GM23338 (cell line): ENCODE measurements at regions not wholly inside any gene's neighbourhood (a gene's known extent, or its start where the extent isn't known, plus 50 kb on each side); places are given as distances from the start of the nearest gene placed in this dataset.

Experiments used
- ATAC-seq: fragments of 200-7000 bp; cut with Tn5 transposase; 3 replicates; pipeline ENCODE4 v1.9.1; 2020
- DNase-seq: peaks from one replicate; pipeline ENCODE4 v3.0.0-alpha.2; 2015; ENCODE audit warnings: low spot score
- H2AFZ ChIP-seq: fragments of 200-600 bp; sonication (generic); 2 replicates; pipeline ENCODE4 v1.8.0; 2016; ENCODE audit warnings: antibody characterized with exemption, mild to moderate bottlenecking, moderate library complexity
- H3F3A ChIP-seq: fragments of 200-600 bp; sonication (generic); replicated peaks from 2 replicates; pipeline ENCODE4 v1.8.0; 2017; ENCODE audit warnings: antibody characterized with exemption, mixed run types, low read depth
- H3K27ac ChIP-seq: fragments of 200-600 bp; sonication (generic); 2 replicates; pipeline ENCODE4 v1.6.1; 2016; ENCODE audit warnings: low read depth
- H3K27me3 ChIP-seq: fragments of 200-600 bp; sonication (generic); 2 replicates; pipeline ENCODE4 v1.8.0; 2016; ENCODE audit warnings: mild to moderate bottlenecking, mixed run types, moderate library complexity; ENCODE audit not compliant: insufficient read depth
- H3K36me3 ChIP-seq: fragments of 200-600 bp; sonication (generic); 2 replicates; pipeline ENCODE4 v1.8.0; 2016; ENCODE audit warnings: mild to moderate bottlenecking; ENCODE audit not compliant: insufficient read depth
- H3K4me1 ChIP-seq: fragments of 200-600 bp; sonication (generic); 2 replicates; pipeline ENCODE4 v1.8.0; 2016; ENCODE audit warnings: mild to moderate bottlenecking, moderate library complexity; ENCODE audit not compliant: insufficient read depth
- H3K4me2 ChIP-seq: fragments of 200-600 bp; sonication (generic); 2 replicates; pipeline ENCODE4 v1.7.1; 2017; ENCODE audit warnings: mixed run types
- H3K4me3 ChIP-seq: fragments of 200-600 bp; sonication (generic); 2 replicates; pipeline ENCODE4 v1.6.1; 2016; ENCODE audit warnings: mixed run types
- H3K79me2 ChIP-seq: fragments of 200-600 bp; sonication (generic); replicated peaks from 2 replicates; pipeline ENCODE4 v1.8.0; 2017; ENCODE audit warnings: mild to moderate bottlenecking; ENCODE audit not compliant: insufficient read depth
- H3K9me2 ChIP-seq: fragments of 200-600 bp; sonication (generic); 2 replicates; pipeline ENCODE4 v1.8.0; 2017; ENCODE audit not compliant: insufficient read depth
- H4K20me1 ChIP-seq: fragments of 200-600 bp; sonication (generic); replicated peaks from 2 replicates; pipeline ENCODE4 v1.8.0; 2017; ENCODE audit warnings: mild to moderate bottlenecking; ENCODE audit not compliant: insufficient read depth
- H3K27ac Mint-ChIP-seq: 2 replicates; pipeline ENCODE4 v1.8.0; 2020; ENCODE audit warnings: inconsistent platforms, mild to moderate bottlenecking, moderate library complexity, mixed read lengths
- H3K27me3 Mint-ChIP-seq: 3 replicates; pipeline ENCODE4 v1.8.0; 2022; ENCODE audit warnings: low read depth, mild to moderate bottlenecking, moderate library complexity, mixed read lengths, inconsistent platforms; ENCODE audit not compliant: insufficient read depth, poor library complexity
- H3K36me3 Mint-ChIP-seq: 3 replicates; pipeline ENCODE4 v1.8.0; 2021; ENCODE audit warnings: low read depth, mild to moderate bottlenecking, inconsistent platforms, moderate library complexity, mixed read lengths
- H3K4me1 Mint-ChIP-seq: 3 replicates; pipeline ENCODE4 v1.8.0; 2020; ENCODE audit warnings: mild to moderate bottlenecking, inconsistent platforms, mixed read lengths
- H3K4me3 Mint-ChIP-seq: 3 replicates; pipeline ENCODE4 v1.8.0; 2021; ENCODE audit warnings: moderate library complexity, mild to moderate bottlenecking, inconsistent platforms, mixed read lengths
- H3K9me3 Mint-ChIP-seq: 3 replicates; pipeline ENCODE4 v1.8.0; 2020; ENCODE audit warnings: moderate library complexity, mild to moderate bottlenecking, inconsistent platforms, mixed read lengths
- CREB1 ChIP-seq: fragments of 250-450 bp; sonication (Bioruptor Pico); IDR thresholded peaks from 2 replicates; pipeline ENCODE4 v1.5.0; 2020; ENCODE audit warnings: low read depth, mild to moderate bottlenecking, moderate library complexity
- CTCF ChIP-seq, 2 experiments: fragments of 200-600 bp in 1 of 2; sonication (generic) in 1 of 2; conservative IDR thresholded peaks; 2 replicates each; pipeline versions ENCODE4 v1.5.1 to v1.6.1; 2016 to 2017; ENCODE audit warnings: antibody characterized with exemption in 2 of 2, low read depth in 2 of 2, mild to moderate bottlenecking in 2 of 2, moderate library complexity in 1 of 2
- ETS1 ChIP-seq: IDR thresholded peaks from 2 replicates; pipeline ENCODE4 v1.6.1; 2016; ENCODE audit warnings: antibody characterized with exemption
- EZH2 ChIP-seq: fragments of 200-600 bp; sonication (generic); IDR thresholded peaks from one replicate; pipeline ENCODE4 v1.8.0; 2017; ENCODE audit warnings: antibody characterized with exemption, mild to moderate bottlenecking, low read depth; ENCODE audit not compliant: unreplicated experiment
- EZH2phosphoT487 ChIP-seq: fragments of 200-600 bp; sonication (generic); IDR thresholded peaks from one replicate; pipeline ENCODE4 v1.8.1; 2018; ENCODE audit warnings: antibody characterized with exemption; ENCODE audit not compliant: unreplicated experiment
- JUNB ChIP-seq: IDR thresholded peaks from one replicate; pipeline ENCODE4 v1.6.1; 2016; ENCODE audit warnings: antibody characterized with exemption; ENCODE audit not compliant: unreplicated experiment
- NANOG ChIP-seq: IDR thresholded peaks from 2 replicates; pipeline ENCODE4 v1.6.1; 2016; ENCODE audit warnings: antibody characterized with exemption, borderline replicate concordance
- POLR2AphosphoS5 ChIP-seq: IDR thresholded peaks from 2 replicates; pipeline ENCODE4 v1.6.1; 2016; ENCODE audit warnings: antibody characterized with exemption, low read depth
- REST ChIP-seq: IDR thresholded peaks from one replicate; pipeline ENCODE4 v1.6.1; 2018; ENCODE audit warnings: antibody characterized with exemption; ENCODE audit not compliant: unreplicated experiment
- STAT1 ChIP-seq: IDR thresholded peaks from one replicate; pipeline ENCODE4 v1.6.1; 2016; ENCODE audit warnings: antibody characterized with exemption; ENCODE audit not compliant: unreplicated experiment
- ZNF114 ChIP-seq: fragments of 250-450 bp; sonication (Bioruptor Pico); IDR thresholded peaks from 2 replicates; pipeline ENCODE4 v1.5.0; 2020; ENCODE audit warnings: mild to moderate bottlenecking, moderate library complexity
- ZNF331 ChIP-seq: fragments of 250-450 bp; sonication (Bioruptor Pico); IDR thresholded peaks from 2 replicates; pipeline ENCODE4 v1.5.0; 2020; ENCODE audit warnings: low read depth, mild to moderate bottlenecking, moderate library complexity
- ZNF462 ChIP-seq: fragments of 250-450 bp; sonication (Bioruptor Pico); IDR thresholded peaks from 2 replicates; pipeline ENCODE4 v1.5.0; 2020; ENCODE audit warnings: mild to moderate bottlenecking, moderate library complexity

- no peak overlapping the region for H2AFZ ChIP-seq
- H4K20me1 ChIP-seq: no peaks in the 10 kb centered on the region
- H3K36me3 ChIP-seq: no peaks in the 10 kb centered on the region
- no peaks in the 10 kb centered on the region for H3F3A ChIP-seq
- Mint-ChIP-seq H3K27ac (no peak overlapping the region), H3K27me3 (peaks cover 6% of the 10 kb centered on the region), H3K4me1 (peaks cover 7% of the 10 kb centered on the region), H3K36me3 (no peaks in the 10 kb centered on the region), H3K9me3 (no peaks in the 10 kb centered on the region), H3K4me3 (no peak overlapping the region)
- H3K27me3 ChIP-seq: no peaks in the 10 kb centered on the region
- H3K4me3 ChIP-seq: no peak overlapping the region
- H3K27ac ChIP-seq: no peak overlapping the region
- DNase-seq (no peak), ATAC-seq (no peak)
- H3K79me2 ChIP-seq: no peaks in the 10 kb centered on the region
- no peaks in the 10 kb centered on the region for H3K4me1 ChIP-seq
- peaks cover 4% of the 10 kb centered on the region; the same call in 1 of the 2 replicates for H3K9me2 ChIP-seq
- H3K4me2 ChIP-seq: no peak overlapping the region
- TF ChIP-seq NANOG (no peak), CREB1 (CRISPR knock-in tag) (no peak), STAT1 (no peak), POLR2AphosphoS5 (no peak), REST (no peak), ZNF114 (CRISPR knock-in tag) (no peak), ZNF331 (CRISPR knock-in tag) (no peak), ZNF462 (CRISPR knock-in tag) (no peak), EZH2 (no peak), EZH2phosphoT487 (no peak), ETS1 (no peak), JUNB (no peak), CTCF (conservative IDR thresholded peaks at IDR 0.05; ENCODE audit: low read depth in 2 of 2) (no peak)
Measured at GRCh38 chr10:78367751-78368150, 334.1 kb downstream of the RPS24 start.
